Right lobe of liver (tissue), 4 donors: ENCODE measurements at regions not wholly inside any gene's neighbourhood (a gene's known extent, or its start where the extent isn't known, plus 50 kb on each side); places are given as distances from the start of the nearest gene placed in this dataset.

Experiments used
- CTCF ChIP-seq, 4 donors: fragments of 200-600 bp in 3 of 4; fragments of 450-650 bp in 1 of 4; IDR thresholded peaks; one replicate each; pipeline versions ENCODE4 v1.5.1 to v1.8.0; 2016 to 2022; ENCODE audit warnings: antibody characterized with exemption in 4 of 4, mild to moderate bottlenecking in 2 of 4
- POLR2A ChIP-seq: fragments of 450-650 bp; IDR thresholded peaks from one replicate; pipeline ENCODE4 v1.6.1; 2017; ENCODE audit warnings: antibody characterized with exemption, mild to moderate bottlenecking
- donor health status: DM: no; HTN: no; CAD: no.
- donor health status: DM: no; HTN: no; CAD: no.
- donor health status: DM: no; HTN: yes; CAD: no.

GRCh38 chr15:35986191-35986721, 440.3 kb upstream of the DPH6 start:
- TF ChIP-seq CTCF (IDR thresholded peaks at IDR 0.05) (no peak), POLR2A (no peak)
